Ureter (tissue), 1 donor: ENCODE measurements at regions not wholly inside any gene's neighbourhood (a gene's known extent, or its start where the extent isn't known, plus 50 kb on each side); places are given as distances from the start of the nearest gene placed in this dataset.
"Not testable (repeated sequence)": the region's sequence is repeated elsewhere in the genome, so short reads cannot be mapped to it uniquely, and the experiment has no call there.

ENCODE experiments used
- DNase-seq: peaks from one replicate; pipeline ENCODE4 v3.0.0-alpha.2; 2020; ENCODE audit warnings: low spot score
- donor health status: DM: yes; HTN: yes; CAD: no.

GRCh38 chr10:84632866-84633265 lies 304.5 kb downstream of the CCSER2 start:
- no peak for DNase-seq

GRCh38 chr10:84634636-84635035 lies 306.2 kb downstream of the CCSER2 start:
- no peak for DNase-seq

- not testable (repeated sequence) for DNase-seq
Measured at GRCh38 chr10:84650628-84651027, 322.2 kb downstream of the CCSER2 start.

- no peak for DNase-seq
Measured at GRCh38 chr10:84654671-84655070, 326.3 kb downstream of the CCSER2 start.

GRCh38 chr10:84659027-84659426 lies 330.6 kb downstream of the CCSER2 start:
- no peak for DNase-seq

- DNase-seq: no peak
Measured at GRCh38 chr10:84659497-84660439, 331.4 kb downstream of the CCSER2 start.

GRCh38 chr10:84660450-84661159 lies 332.2 kb downstream of the CCSER2 start:
- DNase-seq: no peak

- no peak for DNase-seq
Measured at GRCh38 chr10:84665211-84665610, 336.8 kb downstream of the CCSER2 start.

- no peak for DNase-seq
Measured at GRCh38 chr10:84665883-84666463, 337.6 kb downstream of the CCSER2 start.

GRCh38 chr10:84668186-84668763 lies 339.9 kb downstream of the CCSER2 start:
- DNase-seq: no peak

GRCh38 chr10:84675060-84675459 lies 346.7 kb downstream of the CCSER2 start:
- DNase-seq: no peak

- DNase-seq: no peak
Measured at GRCh38 chr10:84676536-84676935, 348.1 kb downstream of the CCSER2 start.

GRCh38 chr10:84681781-84682180 lies 353.4 kb downstream of the CCSER2 start:
- no peak for DNase-seq

GRCh38 chr10:84683550-84683949 lies 355.2 kb downstream of the CCSER2 start:
- DNase-seq: no peak

GRCh38 chr10:84683980-84684740 lies 355.8 kb downstream of the CCSER2 start:
- no peak for DNase-seq

GRCh38 chr10:84685047-84685660 lies 356.8 kb downstream of the CCSER2 start:
- no peak for DNase-seq

- DNase-seq: no peak
Measured at GRCh38 chr10:84693006-84693405, 364.6 kb downstream of the CCSER2 start.

GRCh38 chr10:84695902-84696301 lies 367.5 kb downstream of the CCSER2 start:
- DNase-seq: no peak

GRCh38 chr10:84696610-84697009 lies 368.2 kb downstream of the CCSER2 start:
- DNase-seq: no peak

- no peak for DNase-seq
Measured at GRCh38 chr10:84698989-84699388, 370.6 kb downstream of the CCSER2 start.
